HEK293 (cell line): ENCODE measurements at regions not wholly inside any gene's neighbourhood (a gene's known extent, or its start where the extent isn't known, plus 50 kb on each side); places are given as distances from the start of the nearest gene placed in this dataset.

ENCODE experiments used
- CTCF ChIA-PET: fragments of 350-600 bp; formaldehyde crosslinking; extraction: SDS; loops from one replicate; lab custom pipeline; 2021; ENCODE audit warnings: antibody characterized with exemption; lab: Yijun Ruan, JAX
- POLR2A ChIA-PET: fragments of 300-600 bp; formaldehyde crosslinking; extraction: SDS; loops from one replicate; lab custom pipeline; 2020; ENCODE audit warnings: antibody characterized with exemption, inconsistent platforms; lab: Yijun Ruan, JAX
- H3K27ac ChIP-seq: fragments of 200-500 bp; sonication (Bioruptor generic); 2 replicates; pipeline ENCODE4 v1.5.1; 2014; ENCODE audit warnings: low read depth, low read length, control low read depth, inconsistent platforms; ENCODE audit errors: extremely low read depth
- H3K36me3 ChIP-seq, 2 experiments: fragments of 200-500 bp in 1 of 2; sonication (Bioruptor generic) in 1 of 2; 1 replicate in 1 of 2; 2 replicates in 1 of 2; pipeline ENCODE4 v1.5.1; 2014 to 2017; ENCODE audit warnings: inconsistent platforms in 2 of 2, low read length in 2 of 2; ENCODE audit not compliant: control insufficient read depth in 2 of 2, insufficient read depth in 1 of 2
- H3K4me1 ChIP-seq: fragments of 200-500 bp; sonication (Bioruptor generic); 2 replicates; pipeline ENCODE4 v1.5.1; 2014; ENCODE audit warnings: mild to moderate bottlenecking, low read length, inconsistent platforms; ENCODE audit not compliant: control insufficient read depth, insufficient read depth
- H3K4me3 ChIP-seq: 2 replicates; pipeline ENCODE4 v1.5.1; 2011; ENCODE audit warnings: low read depth, mild to moderate bottlenecking, control low read depth, low read length, moderate library complexity
- H3K9me3 ChIP-seq: fragments of 200-500 bp; sonication (Bioruptor generic); 2 replicates; pipeline ENCODE4 v1.5.1; 2014; ENCODE audit warnings: low read depth, low read length, inconsistent platforms; ENCODE audit not compliant: control insufficient read depth, insufficient read depth
- ZNF169 ChIP-seq: fragments of 450-650 bp; formaldehyde crosslinking; IDR thresholded peaks from 2 replicates; pipeline ENCODE4 v1.5.1; 2016; ENCODE audit warnings: missing biosample characterization, missing genetic modification characterization
- ZNF174 ChIP-seq: fragments of 450-650 bp; formaldehyde crosslinking; IDR thresholded peaks from 2 replicates; pipeline ENCODE4 v1.5.0; 2017; ENCODE audit warnings: missing biosample characterization, mild to moderate bottlenecking, missing genetic modification characterization
- ZNF292 ChIP-seq: fragments of 450-650 bp; formaldehyde crosslinking; IDR thresholded peaks from 2 replicates; pipeline ENCODE4 v1.5.1; 2016; ENCODE audit warnings: low read depth, missing biosample characterization, missing genetic modification characterization, borderline replicate concordance
- ZNF335 ChIP-seq: fragments of 450-650 bp; formaldehyde crosslinking; conservative IDR thresholded peaks from 2 replicates; pipeline ENCODE4 v1.5.1; 2016; ENCODE audit warnings: missing biosample characterization, missing genetic modification characterization
- ZNF341 ChIP-seq: fragments of 450-650 bp; formaldehyde crosslinking; IDR thresholded peaks from 2 replicates; pipeline ENCODE4; 2016; ENCODE audit warnings: low read depth, missing biosample characterization, missing genetic modification characterization
- ZNF416 ChIP-seq: fragments of 450-650 bp; formaldehyde crosslinking; IDR thresholded peaks from 2 replicates; pipeline ENCODE4 v1.5.1; 2016; ENCODE audit warnings: missing biosample characterization, missing genetic modification characterization
- ZNF510 ChIP-seq: fragments of 450-650 bp; formaldehyde crosslinking; IDR thresholded peaks from 2 replicates; pipeline ENCODE4 v1.5.1; 2018; ENCODE audit warnings: mild to moderate bottlenecking, missing genetic modification characterization, missing biosample characterization; ENCODE audit not compliant: insufficient replicate concordance
- ZNF529 ChIP-seq: fragments of 450-650 bp; formaldehyde crosslinking; IDR thresholded peaks from 2 replicates; pipeline ENCODE4 v1.5.1; 2017; ENCODE audit warnings: missing genetic modification characterization, missing biosample characterization; ENCODE audit not compliant: insufficient replicate concordance
- ZNF549 ChIP-seq: fragments of 450-650 bp; IDR thresholded peaks from 2 replicates; pipeline ENCODE4 v1.5.1; 2018; ENCODE audit warnings: missing biosample characterization, missing genetic modification characterization, mild to moderate bottlenecking, inconsistent platforms, moderate library complexity
- ZNF558 ChIP-seq: fragments of 450-650 bp; formaldehyde crosslinking; IDR thresholded peaks from 2 replicates; pipeline ENCODE4 v1.5.1; 2016; ENCODE audit warnings: missing biosample characterization, missing genetic modification characterization
- ZNF571 ChIP-seq: fragments of 450-650 bp; formaldehyde crosslinking; IDR thresholded peaks from 2 replicates; pipeline ENCODE4 v1.5.0; 2017; ENCODE audit warnings: missing biosample characterization, missing genetic modification characterization
- ZNF600 ChIP-seq: fragments of 450-650 bp; formaldehyde crosslinking; IDR thresholded peaks from 2 replicates; pipeline ENCODE4 v1.5.1; 2016; ENCODE audit warnings: missing biosample characterization, missing genetic modification characterization
- ZNF623 ChIP-seq: fragments of 450-650 bp; formaldehyde crosslinking; IDR thresholded peaks from 2 replicates; pipeline ENCODE4 v1.5.1; 2016; ENCODE audit warnings: missing biosample characterization, missing genetic modification characterization
- ZNF670 ChIP-seq: fragments of 450-650 bp; formaldehyde crosslinking; IDR thresholded peaks from 2 replicates; pipeline ENCODE4 v1.5.1; 2016; ENCODE audit warnings: missing biosample characterization, missing genetic modification characterization, low read depth
- ZNF677 ChIP-seq: fragments of 450-650 bp; IDR thresholded peaks from 2 replicates; pipeline ENCODE4 v1.5.0; 2018; ENCODE audit warnings: missing biosample characterization, mild to moderate bottlenecking, missing genetic modification characterization, moderate library complexity
- ZXDB ChIP-seq: fragments of 450-650 bp; formaldehyde crosslinking; IDR thresholded peaks from 2 replicates; pipeline ENCODE4 v1.5.1; 2016; ENCODE audit warnings: missing biosample characterization, missing genetic modification characterization
- TF ChIP-seq, protein P1 (sequence below): fragments of 450-650 bp; formaldehyde crosslinking; IDR thresholded peaks from 2 replicates; pipeline ENCODE4 v1.5.1; 2016; ENCODE audit warnings: missing biosample characterization, missing genetic modification characterization, borderline replicate concordance
- TF ChIP-seq, protein P2 (sequence below): sonication (generic); formaldehyde crosslinking; IDR thresholded peaks from 2 replicates; pipeline ENCODE4 v1.8.1; 2022; ENCODE audit warnings: mild to moderate bottlenecking, moderate library complexity, missing genetic modification reagents
- TF ChIP-seq, protein P3 (sequence below): fragments of 450-650 bp; formaldehyde crosslinking; IDR thresholded peaks from 2 replicates; pipeline ENCODE4 v1.5.1; 2016; ENCODE audit warnings: missing biosample characterization, missing genetic modification characterization, low read depth
- TF ChIP-seq, protein P4 (sequence below): fragments of 450-650 bp; formaldehyde crosslinking; optimal IDR thresholded peaks from 2 replicates; pipeline ENCODE3; 2016; ENCODE audit warnings: missing biosample characterization, mild to moderate bottlenecking, missing genetic modification characterization

DNA sequence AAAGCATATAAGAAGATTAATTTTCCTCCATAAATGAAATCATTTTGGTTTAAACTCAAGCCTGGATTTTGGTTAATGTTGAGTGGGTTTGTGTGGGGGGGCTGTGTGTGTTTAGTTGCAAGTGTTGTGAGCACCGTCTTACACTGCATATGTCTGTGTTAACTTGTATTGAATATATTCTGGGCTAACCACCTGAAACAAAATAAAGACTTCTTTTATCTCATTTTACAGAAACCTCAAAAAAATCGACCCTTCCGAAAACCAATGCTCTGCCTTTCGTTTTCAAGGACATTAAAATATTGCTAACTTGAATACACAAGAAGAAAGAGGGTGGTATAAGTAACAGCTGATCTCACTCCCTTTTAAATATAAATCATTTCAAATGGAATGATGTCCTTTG, 192.2 kb upstream of the BLID start (continued):
- TF ChIP-seq, protein P1, sequence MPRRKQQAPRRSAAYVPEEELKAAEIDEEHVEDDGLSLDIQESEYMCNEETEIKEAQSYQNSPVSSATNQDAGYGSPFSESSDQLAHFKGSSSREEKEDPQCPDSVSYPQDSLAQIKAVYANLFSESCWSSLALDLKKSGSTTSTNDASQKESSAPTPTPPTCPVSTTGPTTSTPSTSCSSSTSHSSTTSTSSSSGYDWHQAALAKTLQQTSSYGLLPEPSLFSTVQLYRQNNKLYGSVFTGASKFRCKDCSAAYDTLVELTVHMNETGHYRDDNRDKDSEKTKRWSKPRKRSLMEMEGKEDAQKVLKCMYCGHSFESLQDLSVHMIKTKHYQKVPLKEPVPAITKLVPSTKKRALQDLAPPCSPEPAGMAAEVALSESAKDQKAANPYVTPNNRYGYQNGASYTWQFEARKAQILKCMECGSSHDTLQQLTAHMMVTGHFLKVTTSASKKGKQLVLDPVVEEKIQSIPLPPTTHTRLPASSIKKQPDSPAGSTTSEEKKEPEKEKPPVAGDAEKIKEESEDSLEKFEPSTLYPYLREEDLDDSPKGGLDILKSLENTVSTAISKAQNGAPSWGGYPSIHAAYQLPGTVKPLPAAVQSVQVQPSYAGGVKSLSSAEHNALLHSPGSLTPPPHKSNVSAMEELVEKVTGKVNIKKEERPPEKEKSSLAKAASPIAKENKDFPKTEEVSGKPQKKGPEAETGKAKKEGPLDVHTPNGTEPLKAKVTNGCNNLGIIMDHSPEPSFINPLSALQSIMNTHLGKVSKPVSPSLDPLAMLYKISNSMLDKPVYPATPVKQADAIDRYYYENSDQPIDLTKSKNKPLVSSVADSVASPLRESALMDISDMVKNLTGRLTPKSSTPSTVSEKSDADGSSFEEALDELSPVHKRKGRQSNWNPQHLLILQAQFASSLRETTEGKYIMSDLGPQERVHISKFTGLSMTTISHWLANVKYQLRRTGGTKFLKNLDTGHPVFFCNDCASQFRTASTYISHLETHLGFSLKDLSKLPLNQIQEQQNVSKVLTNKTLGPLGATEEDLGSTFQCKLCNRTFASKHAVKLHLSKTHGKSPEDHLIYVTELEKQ (tag by site-specific recombination) = no peak
- TF ChIP-seq, protein P2, sequence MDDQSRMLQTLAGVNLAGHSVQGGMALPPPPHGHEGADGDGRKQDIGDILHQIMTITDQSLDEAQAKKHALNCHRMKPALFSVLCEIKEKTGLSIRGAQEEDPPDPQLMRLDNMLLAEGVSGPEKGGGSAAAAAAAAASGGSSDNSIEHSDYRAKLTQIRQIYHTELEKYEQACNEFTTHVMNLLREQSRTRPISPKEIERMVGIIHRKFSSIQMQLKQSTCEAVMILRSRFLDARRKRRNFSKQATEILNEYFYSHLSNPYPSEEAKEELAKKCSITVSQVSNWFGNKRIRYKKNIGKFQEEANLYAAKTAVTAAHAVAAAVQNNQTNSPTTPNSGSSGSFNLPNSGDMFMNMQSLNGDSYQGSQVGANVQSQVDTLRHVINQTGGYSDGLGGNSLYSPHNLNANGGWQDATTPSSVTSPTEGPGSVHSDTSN = no peak
- no peak for TF ChIP-seq ZNF677 (tag by site-specific recombination)
- no peak for TF ChIP-seq ZNF174 (tag by site-specific recombination)
- no peak for TF ChIP-seq ZNF670 (tag by site-specific recombination)
- TF ChIP-seq ZNF529 = no peak
- no peak for TF ChIP-seq ZNF571 (tag by site-specific recombination)
- TF ChIP-seq ZNF600 = no peak
- no peak for TF ChIP-seq ZNF558 (tag by site-specific recombination)
- TF ChIP-seq, all 188 proteins: peak for 0

DNA sequence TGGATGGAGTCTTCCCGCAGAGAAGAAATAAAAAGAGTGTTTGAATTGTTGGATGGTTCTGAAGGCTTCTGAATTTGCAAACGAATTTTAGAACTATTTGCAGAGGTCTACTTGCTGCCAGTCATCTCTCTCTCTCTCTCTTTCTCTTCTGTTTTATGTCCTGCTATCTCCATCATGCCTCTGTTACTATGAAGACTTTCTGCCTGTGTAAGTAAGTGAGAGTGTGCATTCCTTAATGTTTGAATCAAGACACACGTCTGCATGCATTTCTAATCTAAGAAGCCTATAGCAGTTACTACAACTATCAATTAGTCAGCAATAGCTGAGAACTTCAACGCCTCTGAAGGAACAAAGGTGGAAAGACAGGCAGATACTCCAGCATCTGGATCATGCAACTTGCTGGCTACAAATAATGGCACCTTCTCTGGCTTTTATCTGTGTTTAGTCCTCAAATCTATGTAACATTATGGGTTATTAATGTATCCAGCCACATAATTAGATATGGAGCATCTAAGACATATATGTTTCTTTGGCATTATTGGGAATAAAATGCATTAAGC, 191.5 kb upstream of the BLID start:
- no peaks in the 10 kb centered on the region for H3K36me3 ChIP-seq
- no peak overlapping the region for H3K4me3 ChIP-seq
- TF ChIP-seq ZNF416 (no peak), ZNF335 (no peak), ZNF558 (tag by site-specific recombination) (no peak), ZNF510 (tag by site-specific recombination) (no peak), ZNF623 (tag by site-specific recombination) (no peak), ZNF600 (no peak), ZNF341 (tag by site-specific recombination) (no peak), ZNF549 (tag by site-specific recombination) (no peak), ZNF292 (tag by site-specific recombination) (no peak), ZXDB (no peak), ZNF169 (tag by site-specific recombination) (no peak)
- TF ChIP-seq, protein P3, sequence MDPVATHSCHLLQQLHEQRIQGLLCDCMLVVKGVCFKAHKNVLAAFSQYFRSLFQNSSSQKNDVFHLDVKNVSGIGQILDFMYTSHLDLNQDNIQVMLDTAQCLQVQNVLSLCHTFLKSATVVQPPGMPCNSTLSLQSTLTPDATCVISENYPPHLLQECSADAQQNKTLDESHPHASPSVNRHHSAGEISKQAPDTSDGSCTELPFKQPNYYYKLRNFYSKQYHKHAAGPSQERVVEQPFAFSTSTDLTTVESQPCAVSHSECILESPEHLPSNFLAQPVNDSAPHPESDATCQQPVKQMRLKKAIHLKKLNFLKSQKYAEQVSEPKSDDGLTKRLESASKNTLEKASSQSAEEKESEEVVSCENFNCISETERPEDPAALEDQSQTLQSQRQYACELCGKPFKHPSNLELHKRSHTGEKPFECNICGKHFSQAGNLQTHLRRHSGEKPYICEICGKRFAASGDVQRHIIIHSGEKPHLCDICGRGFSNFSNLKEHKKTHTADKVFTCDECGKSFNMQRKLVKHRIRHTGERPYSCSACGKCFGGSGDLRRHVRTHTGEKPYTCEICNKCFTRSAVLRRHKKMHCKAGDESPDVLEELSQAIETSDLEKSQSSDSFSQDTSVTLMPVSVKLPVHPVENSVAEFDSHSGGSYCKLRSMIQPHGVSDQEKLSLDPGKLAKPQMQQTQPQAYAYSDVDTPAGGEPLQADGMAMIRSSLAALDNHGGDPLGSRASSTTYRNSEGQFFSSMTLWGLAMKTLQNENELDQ = no peak
- TF ChIP-seq, protein P4, sequence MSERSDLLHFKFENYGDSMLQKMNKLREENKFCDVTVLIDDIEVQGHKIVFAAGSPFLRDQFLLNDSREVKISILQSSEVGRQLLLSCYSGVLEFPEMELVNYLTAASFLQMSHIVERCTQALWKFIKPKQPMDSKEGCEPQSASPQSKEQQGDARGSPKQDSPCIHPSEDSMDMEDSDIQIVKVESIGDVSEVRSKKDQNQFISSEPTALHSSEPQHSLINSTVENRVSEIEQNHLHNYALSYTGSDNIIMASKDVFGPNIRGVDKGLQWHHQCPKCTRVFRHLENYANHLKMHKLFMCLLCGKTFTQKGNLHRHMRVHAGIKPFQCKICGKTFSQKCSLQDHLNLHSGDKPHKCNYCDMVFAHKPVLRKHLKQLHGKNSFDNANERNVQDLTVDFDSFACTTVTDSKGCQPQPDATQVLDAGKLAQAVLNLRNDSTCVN (tag by site-specific recombination) = no peak
- TF ChIP-seq, protein P2 = no peak
- H3K27ac ChIP-seq = no peak overlapping the region
- POLR2A ChIA-PET = no interaction called here
- no peaks in the 10 kb centered on the region for H3K4me1 ChIP-seq
- no peaks in the 10 kb centered on the region for H3K9me3 ChIP-seq
- CTCF ChIA-PET = no interaction called here
